Karpas-422 (cell line): ENCODE measurements at regions not wholly inside any gene's neighbourhood (a gene's known extent, or its start where the extent isn't known, plus 50 kb on each side); places are given as distances from the start of the nearest gene placed in this dataset.

Experiments
- DNase-seq: peaks from one replicate; pipeline ENCODE4 v3.0.0-alpha.2; 2015
- H2AFZ ChIP-seq: fragments of 200-600 bp; sonication (generic); 2 replicates; pipeline ENCODE4 v1.6.1; 2014; ENCODE audit warnings: antibody characterized with exemption, low read length, mixed read lengths
- H3K27ac ChIP-seq: fragments of 200-600 bp; sonication (generic); 2 replicates; pipeline ENCODE4 v1.5.1; 2014; ENCODE audit warnings: mild to moderate bottlenecking, low read length, moderate library complexity
- H3K27me3 ChIP-seq: fragments of 200-600 bp; sonication (generic); 2 replicates; pipeline ENCODE4 v1.6.1; 2014; ENCODE audit warnings: low read length, mixed read lengths
- H3K36me3 ChIP-seq: fragments of 200-600 bp; sonication (generic); 2 replicates; pipeline ENCODE4 v1.6.1; 2014; ENCODE audit warnings: low read length, mixed read lengths; ENCODE audit not compliant: insufficient read depth
- H3K4me1 ChIP-seq: fragments of 200-600 bp; sonication (generic); 2 replicates; pipeline ENCODE4 v1.6.1; 2014; ENCODE audit warnings: mild to moderate bottlenecking, low read length, mixed read lengths
- H3K4me2 ChIP-seq: fragments of 200-600 bp; sonication (generic); 2 replicates; pipeline ENCODE4 v1.6.1; 2014; ENCODE audit warnings: low read length, low read depth, mild to moderate bottlenecking; ENCODE audit not compliant: poor library complexity, severe bottlenecking
- H3K4me3 ChIP-seq: fragments of 200-600 bp; sonication (generic); 2 replicates; pipeline ENCODE4 v1.5.1; 2014; ENCODE audit warnings: mild to moderate bottlenecking, antibody characterized with exemption, low read length, mixed read lengths
- H3K79me2 ChIP-seq: fragments of 200-600 bp; sonication (generic); 2 replicates; pipeline ENCODE4 v1.6.1; 2014; ENCODE audit warnings: mild to moderate bottlenecking, low read length, mixed read lengths
- H3K9ac ChIP-seq: fragments of 200-600 bp; sonication (generic); 2 replicates; pipeline ENCODE4 v1.6.0; 2014; ENCODE audit warnings: low read length
- H3K9me2 ChIP-seq: fragments of 200-600 bp; sonication (generic), shearing (Covaris generic); replicated peaks from 2 replicates; pipeline ENCODE4 v1.6.0; 2014; ENCODE audit warnings: mild to moderate bottlenecking, low read length, moderate library complexity; ENCODE audit not compliant: insufficient read depth
- H3K9me3 ChIP-seq: fragments of 300-700, 200-600 bp; sonication (generic); 2 replicates; pipeline ENCODE4 v1.6.1; 2014; ENCODE audit warnings: low read length, mixed read lengths
- H4K20me1 ChIP-seq: fragments of 200-600 bp; sonication (generic); 2 replicates; pipeline ENCODE4 v1.6.1; 2014; ENCODE audit warnings: mild to moderate bottlenecking, antibody characterized with exemption, low read length, low read depth; ENCODE audit not compliant: insufficient read depth

- no peak for DNase-seq
- no peak overlapping the region for H3K4me2 ChIP-seq
Measured at GRCh38 chr18:56358608-56359280, 279.6 kb downstream of the TXNL1 start.

GRCh38 chr18:56353663-56354260, 284.6 kb downstream of the TXNL1 start:
- H3K4me2 ChIP-seq, result no peak overlapping the region
- no peaks in the 10 kb centered on the region for H4K20me1 ChIP-seq
- no peak overlapping the region for H3K27ac ChIP-seq
- no peak overlapping the region for H3K9ac ChIP-seq
- H3K27me3 ChIP-seq, result no peaks in the 10 kb centered on the region
- H3K36me3 ChIP-seq, result no peaks in the 10 kb centered on the region
- H3K79me2 ChIP-seq, result no peaks in the 10 kb centered on the region
- no peaks in the 10 kb centered on the region for H3K9me2 ChIP-seq
- H3K4me3 ChIP-seq, result no peak overlapping the region
- H3K4me1 ChIP-seq, result no peaks in the 10 kb centered on the region
- no peak overlapping the region for H2AFZ ChIP-seq
- no peaks in the 10 kb centered on the region for H3K9me3 ChIP-seq
- no peak for DNase-seq

More at GRCh38 chr18:56358608-56359280, 279.6 kb downstream of the TXNL1 start:
- Histone ChIP-seq H3K79me2 (no peaks in the 10 kb centered on the region), H3K4me1 (no peaks in the 10 kb centered on the region), H3K9me2 (no peaks in the 10 kb centered on the region), H3K27me3 (no peaks in the 10 kb centered on the region), H2AFZ (no peak overlapping the region), H3K9ac (no peak overlapping the region), H3K27ac (no peak overlapping the region), H3K9me3 (no peaks in the 10 kb centered on the region), H3K36me3 (no peaks in the 10 kb centered on the region), H3K4me3 (no peak overlapping the region), H4K20me1 (no peaks in the 10 kb centered on the region)

- no peak for DNase-seq
Measured at GRCh38 chr18:56351911-56352500, 286.4 kb downstream of the TXNL1 start.

GRCh38 chr18:56337507-56337906, 300.9 kb downstream of the TXNL1 start:
- H3K9me3 ChIP-seq, result no peaks in the 10 kb centered on the region
- H3K9ac ChIP-seq, result no peak overlapping the region
- H4K20me1 ChIP-seq, result no peaks in the 10 kb centered on the region
- H3K36me3 ChIP-seq, result no peaks in the 10 kb centered on the region
- no peak for DNase-seq
- H3K9me2 ChIP-seq, result no peaks in the 10 kb centered on the region
- H3K27me3 ChIP-seq, result no peaks in the 10 kb centered on the region
- no peaks in the 10 kb centered on the region for H3K79me2 ChIP-seq
- no peak overlapping the region for H3K4me3 ChIP-seq
- H2AFZ ChIP-seq, result no peak overlapping the region
- no peak overlapping the region for H3K27ac ChIP-seq
- no peaks in the 10 kb centered on the region for H3K4me1 ChIP-seq
- no peak overlapping the region for H3K4me2 ChIP-seq

More at GRCh38 chr18:56351911-56352500, 286.4 kb downstream of the TXNL1 start:
- Histone ChIP-seq H3K9ac (no peak overlapping the region), H3K9me2 (no peaks in the 10 kb centered on the region), H3K27me3 (no peaks in the 10 kb centered on the region), H3K36me3 (no peaks in the 10 kb centered on the region), H3K79me2 (no peaks in the 10 kb centered on the region), H4K20me1 (no peaks in the 10 kb centered on the region), H3K27ac (no peak overlapping the region), H3K4me2 (no peak overlapping the region), H3K4me3 (no peak overlapping the region), H3K9me3 (no peaks in the 10 kb centered on the region), H3K4me1 (no peaks in the 10 kb centered on the region), H2AFZ (no peak overlapping the region)

GRCh38 chr18:56333839-56334238, 304.6 kb downstream of the TXNL1 start:
- no peaks in the 10 kb centered on the region for H3K79me2 ChIP-seq

GRCh38 chr18:56333146-56333545, 305.2 kb downstream of the TXNL1 start:
- Histone ChIP-seq H3K4me3 (no peak overlapping the region), H3K4me1 (no peaks in the 10 kb centered on the region), H3K9ac (no peak overlapping the region), H3K9me3 (no peaks in the 10 kb centered on the region), H3K4me2 (no peak overlapping the region), H3K36me3 (no peaks in the 10 kb centered on the region), H3K27me3 (no peaks in the 10 kb centered on the region; the same call in 1 of the 2 replicates), H3K79me2 (no peaks in the 10 kb centered on the region), H3K9me2 (no peaks in the 10 kb centered on the region), H4K20me1 (no peaks in the 10 kb centered on the region), H2AFZ (no peak overlapping the region), H3K27ac (no peak overlapping the region)
- DNase-seq, result no peak

More at GRCh38 chr18:56333839-56334238, 304.6 kb downstream of the TXNL1 start:
- Histone ChIP-seq H3K9me2 (no peaks in the 10 kb centered on the region), H3K9me3 (no peaks in the 10 kb centered on the region), H3K27me3 (no peaks in the 10 kb centered on the region), H3K36me3 (no peaks in the 10 kb centered on the region), H3K4me1 (no peaks in the 10 kb centered on the region), H3K4me2 (no peak overlapping the region), H2AFZ (no peak overlapping the region), H4K20me1 (no peaks in the 10 kb centered on the region), H3K4me3 (no peak overlapping the region), H3K27ac (no peak overlapping the region), H3K9ac (no peak overlapping the region)
- DNase-seq, result no peak

- no peaks in the 10 kb centered on the region for H3K36me3 ChIP-seq
- H2AFZ ChIP-seq, result no peak overlapping the region
- H3K4me1 ChIP-seq, result no peaks in the 10 kb centered on the region
- H4K20me1 ChIP-seq, result no peaks in the 10 kb centered on the region
- no peak for DNase-seq
- H3K9me2 ChIP-seq, result no peaks in the 10 kb centered on the region
- no peak overlapping the region for H3K4me2 ChIP-seq
- no peaks in the 10 kb centered on the region; the same call in 1 of the 2 replicates for H3K27me3 ChIP-seq
- H3K79me2 ChIP-seq, result no peaks in the 10 kb centered on the region
- no peak overlapping the region for H3K4me3 ChIP-seq
- H3K9ac ChIP-seq, result no peak overlapping the region
- H3K27ac ChIP-seq, result no peak overlapping the region
- H3K9me3 ChIP-seq, result no peaks in the 10 kb centered on the region
Measured at GRCh38 chr18:56332371-56332770, 306.0 kb downstream of the TXNL1 start.

GRCh38 chr18:56330366-56331110, 307.9 kb downstream of the TXNL1 start:
- Histone ChIP-seq H3K27me3 (no peaks in the 10 kb centered on the region; the same call in 1 of the 2 replicates), H4K20me1 (no peaks in the 10 kb centered on the region), H3K9me2 (no peaks in the 10 kb centered on the region), H3K9ac (no peak overlapping the region), H3K4me1 (no peaks in the 10 kb centered on the region), H2AFZ (no peak overlapping the region), H3K27ac (no peak overlapping the region), H3K36me3 (no peaks in the 10 kb centered on the region), H3K9me3 (no peaks in the 10 kb centered on the region), H3K4me3 (no peak overlapping the region), H3K79me2 (no peaks in the 10 kb centered on the region), H3K4me2 (no peak overlapping the region)
- DNase-seq, result no peak
